Ascending aorta (tissue), 2 donors: ENCODE measurements at regions not wholly inside any gene's neighbourhood (a gene's known extent, or its start where the extent isn't known, plus 50 kb on each side); places are given as distances from the start of the nearest gene placed in this dataset.

Experiments
- DNase-seq, 2 donors: peaks; one replicate each; pipeline ENCODE4 v3.0.0-alpha.2; 2019; ENCODE audit warnings: low spot score in 2 of 2
- H3K27ac ChIP-seq, 2 donors: fragments of 200-600 bp; sonication (generic); one replicate each; pipeline ENCODE4 v1.5.1; 2016 to 2017; ENCODE audit warnings: mild to moderate bottlenecking in 1 of 2
- H3K27me3 ChIP-seq: fragments of 200-600 bp; sonication (generic); one replicate; pipeline ENCODE4 v1.5.1; 2017
- H3K36me3 ChIP-seq, 2 donors: fragments of 200-600 bp; sonication (generic); one replicate each; pipeline ENCODE4 v1.5.1; 2016
- H3K4me1 ChIP-seq, 2 donors: fragments of 200-600 bp; sonication (generic); one replicate each; pipeline ENCODE4 v1.5.1; 2016 to 2017; ENCODE audit warnings: mild to moderate bottlenecking in 1 of 2
- H3K4me3 ChIP-seq, 2 donors: fragments of 200-600 bp; sonication (generic); one replicate each; pipeline ENCODE4 v1.5.1; 2016 to 2017; ENCODE audit warnings: mild to moderate bottlenecking in 1 of 2
- H3K9me3 ChIP-seq, 2 donors: fragments of 200-600 bp; sonication (generic); one replicate each; pipeline ENCODE4 v1.5.1; 2016
- intact Hi-C: fragments of 100-400 bp; cut with DNase I; formaldehyde crosslinking; loops from one replicate; pipeline ENCODE4 v1.15.1; 2023
- TF ChIP-seq, protein P1 (sequence below), 3 experiments: fragments of 200-600 bp in 2 of 3; fragments of 450-650 bp in 1 of 3; sonication (generic) in 2 of 3; IDR thresholded peaks; one replicate each; pipeline ENCODE4 v1.5.1; 2016 to 2019; ENCODE audit warnings: antibody characterized with exemption in 3 of 3, mild to moderate bottlenecking in 1 of 3, moderate library complexity in 1 of 3

DNA sequence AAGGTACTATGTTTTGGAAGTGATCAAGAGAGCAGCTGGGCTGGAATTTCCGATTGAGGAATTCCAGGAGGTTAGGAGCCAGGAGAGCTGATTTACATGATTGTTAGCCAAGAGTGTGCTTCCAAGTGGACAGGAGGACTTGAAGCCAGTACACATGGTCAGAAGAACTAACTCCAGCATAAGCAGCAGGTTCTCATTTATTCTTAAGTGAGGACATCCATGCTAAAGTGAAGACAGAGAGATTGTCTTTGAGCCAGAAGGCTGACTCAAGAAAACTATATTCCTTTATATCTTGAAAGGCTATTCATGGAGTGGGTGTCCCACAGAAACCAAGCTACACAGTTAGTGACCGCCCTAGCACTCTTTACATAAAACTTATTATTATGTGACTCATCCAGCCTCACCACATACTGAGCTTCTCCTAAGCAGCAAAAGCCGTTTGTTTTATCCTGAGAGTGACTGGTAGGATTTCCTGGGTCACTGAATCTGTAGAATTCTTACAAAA is 56.7 kb upstream of the SEMA3A start:
- no peaks in the 10 kb centered on the region for H3K9me3 ChIP-seq
- TF ChIP-seq, protein P1, sequence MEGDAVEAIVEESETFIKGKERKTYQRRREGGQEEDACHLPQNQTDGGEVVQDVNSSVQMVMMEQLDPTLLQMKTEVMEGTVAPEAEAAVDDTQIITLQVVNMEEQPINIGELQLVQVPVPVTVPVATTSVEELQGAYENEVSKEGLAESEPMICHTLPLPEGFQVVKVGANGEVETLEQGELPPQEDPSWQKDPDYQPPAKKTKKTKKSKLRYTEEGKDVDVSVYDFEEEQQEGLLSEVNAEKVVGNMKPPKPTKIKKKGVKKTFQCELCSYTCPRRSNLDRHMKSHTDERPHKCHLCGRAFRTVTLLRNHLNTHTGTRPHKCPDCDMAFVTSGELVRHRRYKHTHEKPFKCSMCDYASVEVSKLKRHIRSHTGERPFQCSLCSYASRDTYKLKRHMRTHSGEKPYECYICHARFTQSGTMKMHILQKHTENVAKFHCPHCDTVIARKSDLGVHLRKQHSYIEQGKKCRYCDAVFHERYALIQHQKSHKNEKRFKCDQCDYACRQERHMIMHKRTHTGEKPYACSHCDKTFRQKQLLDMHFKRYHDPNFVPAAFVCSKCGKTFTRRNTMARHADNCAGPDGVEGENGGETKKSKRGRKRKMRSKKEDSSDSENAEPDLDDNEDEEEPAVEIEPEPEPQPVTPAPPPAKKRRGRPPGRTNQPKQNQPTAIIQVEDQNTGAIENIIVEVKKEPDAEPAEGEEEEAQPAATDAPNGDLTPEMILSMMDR (IDR thresholded peaks at IDR 0.05) = no peak
- H3K4me3 ChIP-seq = no peak overlapping the region
- intact Hi-C loops = no loop called here
- no peaks in the 10 kb centered on the region for H3K27me3 ChIP-seq
- no peak overlapping the region for H3K27ac ChIP-seq
- no peak for DNase-seq
- no peaks in the 10 kb centered on the region for H3K36me3 ChIP-seq
- no peaks in the 10 kb centered on the region for H3K4me1 ChIP-seq

DNA sequence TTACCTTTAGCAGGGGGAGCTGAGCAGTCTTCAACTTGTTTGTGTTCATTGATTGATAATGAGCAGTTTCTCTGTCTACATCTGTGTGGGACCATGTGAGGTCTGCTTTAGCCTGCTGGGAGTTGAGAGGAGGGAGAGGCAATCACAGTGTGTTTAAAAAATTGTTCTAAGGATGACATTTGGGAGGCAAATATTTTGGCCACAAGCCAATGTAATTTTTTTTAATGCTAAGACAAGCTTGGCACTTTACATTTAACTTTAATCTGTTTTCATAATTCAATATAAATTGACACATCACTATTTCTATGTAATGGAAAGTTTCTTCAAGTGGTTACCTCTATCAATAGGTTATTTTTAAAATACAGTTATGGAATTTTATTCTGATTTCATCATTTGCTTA is 55.9 kb upstream of the SEMA3A start:
- Histone ChIP-seq H3K4me1 (no peaks in the 10 kb centered on the region), H3K27me3 (no peaks in the 10 kb centered on the region), H3K4me3 (no peak overlapping the region), H3K27ac (no peak overlapping the region), H3K9me3 (no peaks in the 10 kb centered on the region), H3K36me3 (no peaks in the 10 kb centered on the region)
- DNase-seq = no peak
- TF ChIP-seq, protein P1 (IDR thresholded peaks at IDR 0.05) = no peak
- intact Hi-C loops = no loop called here

DNA sequence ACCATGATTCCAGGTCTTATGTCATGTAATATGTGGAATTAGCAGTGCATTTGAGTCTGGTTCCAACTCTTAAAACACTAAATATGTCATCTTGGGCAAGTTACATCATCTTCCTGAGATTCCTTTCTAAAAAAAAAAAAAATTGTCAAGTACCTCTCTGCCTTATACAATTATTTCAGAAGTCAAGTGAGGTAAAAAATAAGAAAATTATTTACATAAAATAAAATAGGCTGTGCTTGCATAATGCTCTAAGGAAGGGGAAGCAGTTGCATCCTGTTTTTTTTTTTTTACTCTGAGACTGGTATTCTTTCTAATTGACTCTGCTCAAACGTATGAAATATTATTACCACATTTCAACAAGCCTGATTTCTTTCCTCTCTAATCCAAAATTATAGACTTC is 55.1 kb upstream of the SEMA3A start:
- H3K4me1 ChIP-seq = no peaks in the 10 kb centered on the region
- no peaks in the 10 kb centered on the region for H3K27me3 ChIP-seq
- H3K4me3 ChIP-seq = no peak overlapping the region
- intact Hi-C loops = no loop called here
- H3K36me3 ChIP-seq = no peaks in the 10 kb centered on the region
- TF ChIP-seq, protein P1 (IDR thresholded peaks at IDR 0.05) = no peak
- no peak overlapping the region for H3K27ac ChIP-seq
- DNase-seq = no peak
- H3K9me3 ChIP-seq = no peaks in the 10 kb centered on the region

DNA sequence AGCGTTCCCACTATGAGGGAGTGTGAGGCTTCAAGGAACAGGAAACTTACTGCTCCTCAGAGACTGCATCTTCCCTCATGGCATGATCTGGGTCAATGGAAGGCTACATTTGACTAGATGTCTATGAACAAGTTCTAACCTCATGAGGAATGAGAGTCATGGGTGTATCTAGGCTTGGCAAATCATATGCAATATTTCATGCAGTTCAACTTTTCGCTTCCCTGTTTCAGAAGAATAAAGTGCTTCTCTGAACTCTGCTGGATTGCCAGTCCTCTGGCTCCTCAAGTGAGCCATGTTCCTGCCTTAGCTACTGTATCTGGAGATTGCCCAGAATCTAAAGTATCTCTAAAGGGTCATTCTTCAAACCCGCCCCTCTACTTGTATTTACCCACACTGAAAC is 54.3 kb upstream of the SEMA3A start:
- H3K4me1 ChIP-seq = no peaks in the 10 kb centered on the region
- H3K27me3 ChIP-seq = no peaks in the 10 kb centered on the region
- H3K27ac ChIP-seq = no peak overlapping the region
- H3K9me3 ChIP-seq = peaks cover 0 to 7% of the 10 kb centered on the region in 2 donors
- TF ChIP-seq, protein P1 (IDR thresholded peaks at IDR 0.05) = no peak
- no peak for DNase-seq
- intact Hi-C loops = no loop called here
- no peaks in the 10 kb centered on the region for H3K36me3 ChIP-seq
- no peak overlapping the region for H3K4me3 ChIP-seq

DNA sequence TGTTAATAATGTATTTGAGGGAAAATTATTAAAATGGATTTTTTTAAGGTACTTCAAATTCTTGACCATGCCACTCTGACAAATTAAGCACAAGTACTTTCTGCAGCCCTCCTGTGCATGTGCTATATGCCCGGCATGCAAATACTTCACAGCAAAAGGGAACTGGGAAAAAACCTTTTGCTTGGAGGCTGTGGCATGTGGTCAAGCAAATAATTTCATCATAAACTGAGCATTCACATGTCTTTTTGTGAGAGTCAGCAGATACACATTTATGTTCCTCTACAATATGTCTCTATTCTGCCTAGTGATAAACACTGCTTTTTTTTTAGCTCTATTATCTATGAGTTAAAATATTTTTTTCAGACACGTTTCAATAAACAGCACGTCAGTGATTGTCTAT is 53.7 kb upstream of the SEMA3A start:
- intact Hi-C loops = no loop called here
- Histone ChIP-seq H3K27me3 (no peaks in the 10 kb centered on the region), H3K4me1 (no peaks in the 10 kb centered on the region), H3K27ac (no peak overlapping the region), H3K9me3 (peaks cover 0 to 11% of the 10 kb centered on the region in 2 donors), H3K36me3 (no peaks in the 10 kb centered on the region), H3K4me3 (no peak overlapping the region)
- DNase-seq = no peak
- TF ChIP-seq, protein P1 (IDR thresholded peaks at IDR 0.05) = no peak

DNA sequence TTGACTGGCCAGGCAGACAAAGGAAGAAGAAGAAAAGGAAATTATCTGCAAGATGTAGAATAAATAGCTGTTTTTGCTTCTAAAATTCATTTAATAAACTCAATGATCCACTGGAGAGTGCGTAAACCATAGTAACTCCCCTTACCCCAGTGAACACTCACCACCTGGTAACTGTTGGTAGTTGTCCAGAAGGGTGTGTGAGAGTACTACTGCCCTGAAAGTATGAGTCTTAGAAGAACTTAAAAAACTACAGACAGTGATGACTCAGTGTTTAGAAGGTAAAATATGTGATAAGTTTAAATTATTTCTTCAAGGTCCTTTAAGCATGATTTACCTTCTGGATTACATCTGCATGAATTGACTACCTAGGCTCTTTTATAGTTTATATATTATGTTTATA is 53.0 kb upstream of the SEMA3A start:
- intact Hi-C loops = no loop called here
- no peak for DNase-seq
- Histone ChIP-seq H3K36me3 (no peaks in the 10 kb centered on the region), H3K27ac (no peak overlapping the region), H3K4me3 (no peak overlapping the region), H3K4me1 (no peaks in the 10 kb centered on the region), H3K27me3 (no peaks in the 10 kb centered on the region), H3K9me3 (peaks cover 0 to 11% of the 10 kb centered on the region in 2 donors)
- TF ChIP-seq, protein P1 (IDR thresholded peaks at IDR 0.05) = no peak
